ENCODE measurements at regions not wholly inside any gene's neighbourhood (a gene's known extent, or its start where the extent isn't known, plus 50 kb on each side); places are given as distances from the start of the nearest gene placed in this dataset.

DNA sequence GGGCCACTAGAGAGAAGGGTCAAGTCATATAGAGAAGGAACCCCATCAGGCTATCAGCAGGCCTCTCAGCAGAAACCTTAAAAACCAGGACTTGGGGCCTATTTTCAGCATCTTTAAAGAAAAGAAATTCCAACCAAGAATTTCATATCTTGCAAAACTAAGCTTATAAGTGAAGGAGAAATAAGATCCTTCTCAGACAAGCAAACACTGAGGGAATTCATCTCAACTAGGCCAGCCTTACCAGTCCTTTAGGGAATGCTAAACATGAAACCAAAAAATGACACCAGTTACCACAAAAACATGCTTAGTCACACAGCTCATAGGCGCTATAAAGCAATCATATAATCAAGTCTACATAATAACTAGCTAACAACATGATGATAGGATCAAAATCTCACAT, 407.1 kb downstream of the LRRC70 start:
- TF ChIP-seq, protein P1, sequence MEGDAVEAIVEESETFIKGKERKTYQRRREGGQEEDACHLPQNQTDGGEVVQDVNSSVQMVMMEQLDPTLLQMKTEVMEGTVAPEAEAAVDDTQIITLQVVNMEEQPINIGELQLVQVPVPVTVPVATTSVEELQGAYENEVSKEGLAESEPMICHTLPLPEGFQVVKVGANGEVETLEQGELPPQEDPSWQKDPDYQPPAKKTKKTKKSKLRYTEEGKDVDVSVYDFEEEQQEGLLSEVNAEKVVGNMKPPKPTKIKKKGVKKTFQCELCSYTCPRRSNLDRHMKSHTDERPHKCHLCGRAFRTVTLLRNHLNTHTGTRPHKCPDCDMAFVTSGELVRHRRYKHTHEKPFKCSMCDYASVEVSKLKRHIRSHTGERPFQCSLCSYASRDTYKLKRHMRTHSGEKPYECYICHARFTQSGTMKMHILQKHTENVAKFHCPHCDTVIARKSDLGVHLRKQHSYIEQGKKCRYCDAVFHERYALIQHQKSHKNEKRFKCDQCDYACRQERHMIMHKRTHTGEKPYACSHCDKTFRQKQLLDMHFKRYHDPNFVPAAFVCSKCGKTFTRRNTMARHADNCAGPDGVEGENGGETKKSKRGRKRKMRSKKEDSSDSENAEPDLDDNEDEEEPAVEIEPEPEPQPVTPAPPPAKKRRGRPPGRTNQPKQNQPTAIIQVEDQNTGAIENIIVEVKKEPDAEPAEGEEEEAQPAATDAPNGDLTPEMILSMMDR (conservative IDR thresholded peaks at IDR 0.05; ENCODE audit: low read depth, low read length), result no peak
- TF ChIP-seq RFX5 (IDR thresholded peaks at IDR 0.05; ENCODE audit: low read depth, low read length), result no peak
- TF ChIP-seq CEBPB (IDR thresholded peaks at IDR 0.05; ENCODE audit: low read depth, low read length), result no peak

Data from IMR-90 (cell line).